Tibial nerve (tissue), 4 donors: ENCODE measurements at regions not wholly inside any gene's neighbourhood (a gene's known extent, or its start where the extent isn't known, plus 50 kb on each side); places are given as distances from the start of the nearest gene placed in this dataset.
"Not testable (repeated sequence)": the region's sequence is repeated elsewhere in the genome, so short reads cannot be mapped to it uniquely, and the experiment has no call there.

Source experiments
- DNase-seq, 2 donors: peaks; one replicate each; pipeline ENCODE4 v3.0.0-alpha.2; 2019; ENCODE audit warnings: low spot score in 2 of 2
- H3K27ac ChIP-seq, 4 donors: fragments of 200-600 bp; sonication (generic) in 3 of 4; one replicate each; pipeline ENCODE4 v1.5.1; 2017 to 2019; ENCODE audit warnings: mild to moderate bottlenecking in 1 of 4
- H3K27me3 ChIP-seq, 2 donors: fragments of 200-600 bp; sonication (generic) in 1 of 2; one replicate each; pipeline versions ENCODE4 v1.5.1 to v1.6.0; 2017 to 2019
- H3K36me3 ChIP-seq, 3 donors: fragments of 200-600 bp; sonication (generic); one replicate each; pipeline ENCODE4 v1.5.1; 2018 to 2019
- H3K4me1 ChIP-seq, 4 donors: fragments of 200-600 bp; sonication (generic) in 3 of 4; one replicate each; pipeline ENCODE4 v1.5.1; 2017 to 2019
- H3K4me3 ChIP-seq, 4 donors: fragments of 200-600 bp; sonication (generic) in 3 of 4; one replicate each; pipeline ENCODE4 v1.5.1; 2017 to 2019; ENCODE audit warnings: mild to moderate bottlenecking in 1 of 4, moderate library complexity in 1 of 4
- H3K9me3 ChIP-seq, 4 donors: fragments of 200-600 bp; sonication (generic) in 3 of 4; one replicate each; pipeline ENCODE4 v1.5.1; 2017 to 2019
- EP300 ChIP-seq, 2 donors: sonication (generic); formaldehyde crosslinking; IDR thresholded peaks; one replicate each; pipeline ENCODE4 v1.6.1; 2017; ENCODE audit warnings: antibody characterized with exemption in 2 of 2, mild to moderate bottlenecking in 1 of 2
- POLR2A ChIP-seq, 2 donors: fragments of 450-650 bp; IDR thresholded peaks; one replicate each; pipeline ENCODE4 v1.6.1; 2017; ENCODE audit warnings: antibody characterized with exemption in 2 of 2, mild to moderate bottlenecking in 2 of 2, moderate library complexity in 2 of 2
- WGBS, 2 donors: methylation state at CpG; one replicate each; pipeline ENCODE4 v1.1.5; 2018; 5-methylcytosine and 5-hydroxymethylcytosine counted together
- TF ChIP-seq, protein P1 (sequence below), 5 experiments: fragments of 200-600 bp in 3 of 5; fragments of 450-650 bp in 2 of 5; sonication (generic) in 3 of 5; IDR thresholded peaks; one replicate each; pipeline ENCODE4 v1.5.1; 2016 to 2019; ENCODE audit warnings: antibody characterized with exemption in 5 of 5, mild to moderate bottlenecking in 3 of 5, moderate library complexity in 2 of 5

GRCh38 chr1:201640624-201641023 is 101.7 kb downstream of the NAV1 start:
- DNase-seq: no peak
- Histone ChIP-seq H3K27me3 (no peaks in the 10 kb centered on the region), H3K36me3 (peaks cover 0 to 5% (median 0%) of the 10 kb centered on the region in 3 donors), H3K4me1 (peaks cover 0 to 18% (median 0%) of the 10 kb centered on the region in 4 donors), H3K9me3 (no peaks in the 10 kb centered on the region), H3K27ac (no peak overlapping the region), H3K4me3 (no peak overlapping the region)
- WGBS, 2 donors: 61 to 82% methylated on average over 6 of the region's 6 CpGs
- TF ChIP-seq EP300 (IDR thresholded peaks at IDR 0.05) (no peak), POLR2A (IDR thresholded peaks at IDR 0.05) (no peak)
- TF ChIP-seq, protein P1, sequence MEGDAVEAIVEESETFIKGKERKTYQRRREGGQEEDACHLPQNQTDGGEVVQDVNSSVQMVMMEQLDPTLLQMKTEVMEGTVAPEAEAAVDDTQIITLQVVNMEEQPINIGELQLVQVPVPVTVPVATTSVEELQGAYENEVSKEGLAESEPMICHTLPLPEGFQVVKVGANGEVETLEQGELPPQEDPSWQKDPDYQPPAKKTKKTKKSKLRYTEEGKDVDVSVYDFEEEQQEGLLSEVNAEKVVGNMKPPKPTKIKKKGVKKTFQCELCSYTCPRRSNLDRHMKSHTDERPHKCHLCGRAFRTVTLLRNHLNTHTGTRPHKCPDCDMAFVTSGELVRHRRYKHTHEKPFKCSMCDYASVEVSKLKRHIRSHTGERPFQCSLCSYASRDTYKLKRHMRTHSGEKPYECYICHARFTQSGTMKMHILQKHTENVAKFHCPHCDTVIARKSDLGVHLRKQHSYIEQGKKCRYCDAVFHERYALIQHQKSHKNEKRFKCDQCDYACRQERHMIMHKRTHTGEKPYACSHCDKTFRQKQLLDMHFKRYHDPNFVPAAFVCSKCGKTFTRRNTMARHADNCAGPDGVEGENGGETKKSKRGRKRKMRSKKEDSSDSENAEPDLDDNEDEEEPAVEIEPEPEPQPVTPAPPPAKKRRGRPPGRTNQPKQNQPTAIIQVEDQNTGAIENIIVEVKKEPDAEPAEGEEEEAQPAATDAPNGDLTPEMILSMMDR (IDR thresholded peaks at IDR 0.05): no peak

- Histone ChIP-seq H3K27ac (no peak overlapping the region), H3K36me3 (no peaks in the 10 kb centered on the region), H3K4me1 (peaks cover 0 to 13% (median 0%) of the 10 kb centered on the region in 4 donors), H3K27me3 (no peaks in the 10 kb centered on the region), H3K4me3 (no peak overlapping the region), H3K9me3 (no peaks in the 10 kb centered on the region)
- WGBS, 2 donors: 96 to 98% methylated on average over 4 of the region's 4 CpGs
- DNase-seq: no peak
- TF ChIP-seq, protein P1 (IDR thresholded peaks at IDR 0.05): no peak
- TF ChIP-seq EP300 (IDR thresholded peaks at IDR 0.05) (no peak), POLR2A (IDR thresholded peaks at IDR 0.05) (no peak)
Observed at GRCh38 chr1:201641524-201642253, 102.8 kb downstream of the NAV1 start.

GRCh38 chr1:201643835-201644104 is 104.8 kb downstream of the NAV1 start:
- H3K27ac ChIP-seq: no peak overlapping the region
- no peaks in the 10 kb centered on the region for H3K36me3 ChIP-seq
- 84 to 85% methylated on average over 4 of the region's 4 CpGs for WGBS, 2 donors
- no peaks in the 10 kb centered on the region for H3K27me3 ChIP-seq
- no peaks in the 10 kb centered on the region for H3K9me3 ChIP-seq
- H3K4me3 ChIP-seq: no peak overlapping the region
- TF ChIP-seq, protein P1 (IDR thresholded peaks at IDR 0.05): no peak
- TF ChIP-seq POLR2A (IDR thresholded peaks at IDR 0.05): no peak
- TF ChIP-seq EP300 (IDR thresholded peaks at IDR 0.05): no peak
- no peak for DNase-seq
- peaks cover 0 to 24% (median under 1%) of the 10 kb centered on the region in 4 donors for H3K4me1 ChIP-seq

DNA sequence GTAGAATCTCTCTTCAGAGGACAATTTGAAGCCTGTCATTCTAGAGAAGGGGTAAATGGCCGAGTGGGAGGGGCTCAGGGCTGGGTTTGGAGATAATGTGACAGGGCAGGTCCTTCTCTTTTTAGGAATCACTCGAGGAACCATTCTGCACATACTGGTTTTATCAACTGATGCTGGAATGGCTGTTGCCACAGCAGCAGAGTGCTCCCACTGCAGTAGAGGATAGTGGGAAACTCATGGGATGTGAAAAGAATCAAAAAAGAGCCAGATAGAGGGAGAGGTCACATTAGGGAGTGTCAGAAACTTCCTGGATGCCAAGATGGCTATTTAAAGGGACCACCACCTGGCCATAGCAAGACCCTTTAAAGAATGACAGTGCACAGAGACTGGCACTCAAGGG is 105.3 kb downstream of the NAV1 start:
- Histone ChIP-seq H3K9me3 (no peaks in the 10 kb centered on the region), H3K4me1 (peaks cover 0 to 26% (median 5%) of the 10 kb centered on the region in 4 donors), H3K36me3 (no peaks in the 10 kb centered on the region), H3K27me3 (no peaks in the 10 kb centered on the region), H3K4me3 (no peak overlapping the region), H3K27ac (no peak overlapping the region)
- 68 to 89% methylated on average over 2 of the region's 2 CpGs for WGBS, 2 donors
- no peak for DNase-seq
- TF ChIP-seq, protein P1 (IDR thresholded peaks at IDR 0.05): no peak
- TF ChIP-seq EP300 (IDR thresholded peaks at IDR 0.05) (no peak), POLR2A (IDR thresholded peaks at IDR 0.05) (no peak)

GRCh38 chr1:201645000-201645399 is 106.1 kb downstream of the NAV1 start:
- WGBS, 2 donors: 97 to 98% methylated on average over 4 of the region's 6 CpGs
- not testable (repeated sequence) for H3K9me3 ChIP-seq, H3K27ac ChIP-seq, H3K27me3 ChIP-seq, H3K36me3 ChIP-seq, H3K4me3 ChIP-seq, DNase-seq
- H3K4me1 ChIP-seq: peaks cover 0 to 26% (median 13%) of the 10 kb centered on the region in 4 donors
